B cell (primary cell): ENCODE measurements at regions not wholly inside any gene's neighbourhood (a gene's known extent, or its start where the extent isn't known, plus 50 kb on each side); places are given as distances from the start of the nearest gene placed in this dataset.

ENCODE experiments used
- ATAC-seq: fragments of 200-7000 bp; cut with Tn5 transposase; one replicate; pipeline ENCODE4 v1.10.0; 2021; ENCODE audit warnings: low read depth, mild to moderate bottlenecking, moderate number of reproducible peaks, moderate library complexity
- CTCF ChIA-PET: fragments of 350-600 bp; sonication (Branson Sonifier 250); formaldehyde crosslinking; loops from one replicate; lab custom pipeline; 2021; ENCODE audit warnings: antibody characterized with exemption, inconsistent platforms; lab: Charles Lee
- POLR2A ChIA-PET: fragments of 350-600 bp; sonication (Branson Sonifier 250); formaldehyde crosslinking; loops from one replicate; lab custom pipeline; 2021; ENCODE audit warnings: antibody characterized with exemption; lab: Charles Lee
- DNase-seq: peaks from one replicate; pipeline ENCODE4 v3.0.0; 2013
- H2AFZ ChIP-seq: 2 replicates; pipeline ENCODE4 v1.6.1; 2012; ENCODE audit warnings: mild to moderate bottlenecking, low read depth, low read length; ENCODE audit not compliant: insufficient read depth, poor library complexity, severe bottlenecking
- H3K27ac ChIP-seq, 2 donors: 1 replicate in 1 of 2; 2 replicates in 1 of 2; pipeline ENCODE4 v1.5.1; 2012 to 2013; ENCODE audit warnings: low read length in 2 of 2, mild to moderate bottlenecking in 2 of 2, moderate library complexity in 1 of 2
- H3K27me3 ChIP-seq, 4 experiments: fragments of 200-600 bp in 1 of 4; sonication (generic) in 1 of 4; replicated peaks in 1 of 4; 1 replicate in 2 of 4; 2 replicates in 2 of 4; pipeline versions ENCODE4 v1.6.1 to v1.7.0; 2013 to 2016; ENCODE audit warnings: low read length in 3 of 4, mild to moderate bottlenecking in 2 of 4, mixed read lengths in 1 of 4, moderate library complexity in 1 of 4; ENCODE audit not compliant: insufficient read depth in 4 of 4, control insufficient read depth in 3 of 4; ENCODE audit errors: control extremely low read depth in 1 of 4
- H3K36me3 ChIP-seq, 2 experiments: replicated peaks in 1 of 2; 1 replicate in 1 of 2; 2 replicates in 1 of 2; pipeline versions ENCODE4 v1.6.1 to v1.7.1; 2013; ENCODE audit warnings: low read length in 1 of 2; ENCODE audit not compliant: insufficient read depth in 2 of 2, control insufficient read depth in 1 of 2; ENCODE audit errors: control extremely low read depth in 1 of 2, extremely low read depth in 1 of 2
- H3K4me1 ChIP-seq, 2 donors: fragments of 200-600 bp in 1 of 2; sonication (generic) in 1 of 2; 1 replicate in 1 of 2; 2 replicates in 1 of 2; pipeline versions ENCODE4 v1.5.1 to v1.6.1; 2013 to 2017; ENCODE audit warnings: low read length in 2 of 2; ENCODE audit not compliant: control insufficient read depth in 2 of 2, insufficient read depth in 2 of 2
- H3K4me2 ChIP-seq: replicated peaks from 2 replicates; pipeline ENCODE3; 2012; ENCODE audit warnings: mild to moderate bottlenecking, low read depth, low read length; ENCODE audit not compliant: poor library complexity, severe bottlenecking
- H3K4me3 ChIP-seq, 5 experiments: fragments of 200-600 bp in 1 of 5; sonication (generic) in 1 of 5; 1 replicate in 3 of 5; 2 replicates in 2 of 5; pipeline versions ENCODE4 v1.5.1 to v1.7.0; 2011 to 2016; ENCODE audit warnings: low read length in 4 of 5, mild to moderate bottlenecking in 4 of 5, low read depth in 2 of 5, control low read depth in 1 of 5, moderate library complexity in 1 of 5; ENCODE audit not compliant: insufficient read depth in 1 of 5; ENCODE audit errors: control extremely low read depth in 1 of 5, extremely low read depth in 1 of 5
- H3K79me2 ChIP-seq: fragments of 200-600 bp; sonication (generic); one replicate; pipeline ENCODE4 v1.6.0; 2016; ENCODE audit warnings: low read length; ENCODE audit not compliant: control insufficient read depth, insufficient read depth
- H3K9ac ChIP-seq: fragments of 200-600 bp; sonication (generic); 2 replicates; pipeline ENCODE4 v1.6.1; 2017; ENCODE audit warnings: mild to moderate bottlenecking, low read length, moderate library complexity
- H3K9me3 ChIP-seq, 3 donors: one replicate each; pipeline versions ENCODE4 v1.6.1 to v1.7.1; 2013; ENCODE audit warnings: low read length in 2 of 3; ENCODE audit not compliant: control insufficient read depth in 2 of 3, insufficient read depth in 1 of 3; ENCODE audit errors: control extremely low read depth in 1 of 3
- H4K20me1 ChIP-seq: 2 replicates; pipeline ENCODE4 v1.6.0; 2012; ENCODE audit warnings: mild to moderate bottlenecking, low read length; ENCODE audit not compliant: insufficient read depth, control insufficient read depth, poor library complexity, severe bottlenecking
- H3K27ac Mint-ChIP-seq: one replicate; pipeline ENCODE4 v1.8.0; 2021; ENCODE audit warnings: mixed read lengths
- H3K27me3 Mint-ChIP-seq: one replicate; pipeline ENCODE4 v1.8.0; 2021; ENCODE audit warnings: mixed read lengths
- H3K4me1 Mint-ChIP-seq: one replicate; pipeline ENCODE4 v1.8.0; 2021; ENCODE audit warnings: mixed read lengths
- H3K4me3 Mint-ChIP-seq: one replicate; pipeline ENCODE4 v1.8.0; 2021; ENCODE audit warnings: mixed read lengths
- H3K9me3 Mint-ChIP-seq: one replicate; pipeline ENCODE4 v1.8.0; 2022; ENCODE audit warnings: mixed read lengths; ENCODE audit not compliant: insufficient read depth
- CTCF ChIP-seq: fragments of 200-600 bp; IDR thresholded peaks from one replicate; pipeline ENCODE4 v1.8.0; 2022; ENCODE audit warnings: antibody characterized with exemption, mild to moderate bottlenecking
- EZH2 ChIP-seq: IDR thresholded peaks from 2 replicates; pipeline ENCODE4 v1.6.1; 2012; ENCODE audit warnings: borderline replicate concordance, low read depth, mild to moderate bottlenecking, moderate library complexity, low read length; ENCODE audit not compliant: insufficient read depth, poor library complexity, severe bottlenecking
- WGBS: methylation state at CpG from one replicate; pipeline ENCODE4 v1.1.5; 2013; ENCODE audit warnings: missing lambda C conversion rate; ENCODE audit not compliant: insufficient coverage; 5-methylcytosine and 5-hydroxymethylcytosine counted together
- intact Hi-C: fragments of 100-400 bp; cut with micrococcal nuclease; formaldehyde crosslinking; loops from one replicate; pipeline ENCODE4 v1.10.0; 2022

GRCh38 chr21:33969581-33969980, 54.0 kb upstream of the ATP5PO start:
- H4K20me1 ChIP-seq, result no peaks in the 10 kb centered on the region
- Mint-ChIP-seq H3K4me1 (peaks cover 4% of the 10 kb centered on the region), H3K9me3 (no peaks in the 10 kb centered on the region), H3K27ac (no peak overlapping the region), H3K27me3 (no peaks in the 10 kb centered on the region), H3K4me3 (no peak overlapping the region)
- no peak overlapping the region for H3K4me2 ChIP-seq
- DNase-seq (no peak), ATAC-seq (no peak)
- WGBS, result 100% methylated on average over 3 of the region's 3 CpGs
- H3K4me3 ChIP-seq, result no peak overlapping the region
- H2AFZ ChIP-seq, result no peak overlapping the region
- no peaks in the 10 kb centered on the region for H3K79me2 ChIP-seq
- ChIA-PET CTCF (interaction anchor here (4.5 kb wide), 1 partner anchor 46 kb away, joined by 20 read pairs; no protein-coding TSS in a partner anchor), POLR2A (no interaction called here)
- H3K27me3 ChIP-seq, result no peaks in the 10 kb centered on the region
- TF ChIP-seq EZH2, result no peak
- no peak for TF ChIP-seq CTCF
- no peak overlapping the region for H3K27ac ChIP-seq
- no peaks in the 10 kb centered on the region for H3K4me1 ChIP-seq
- intact Hi-C loops, result no loop called here
- H3K9me3 ChIP-seq, result no peaks in the 10 kb centered on the region
- H3K9ac ChIP-seq, result no peak overlapping the region
- H3K36me3 ChIP-seq, result no peaks in the 10 kb centered on the region

- no peaks in the 10 kb centered on the region for H3K36me3 ChIP-seq
- H3K4me1 ChIP-seq, result no peaks in the 10 kb centered on the region
- H3K79me2 ChIP-seq, result no peaks in the 10 kb centered on the region
- no peak overlapping the region for H3K27ac Mint-ChIP-seq
- H4K20me1 ChIP-seq, result no peaks in the 10 kb centered on the region
- WGBS, result 100% methylated on average over 4 of the region's 4 CpGs
- CTCF ChIA-PET, result interaction anchor here (4.5 kb wide), 1 partner anchor 45 kb away, joined by 20 read pairs; no protein-coding TSS in a partner anchor
- no peak overlapping the region for H3K4me2 ChIP-seq
- TF ChIP-seq CTCF (no peak), EZH2 (no peak)
- ATAC-seq, result no peak
- H3K9ac ChIP-seq, result no peak overlapping the region
- H3K9me3 ChIP-seq, result no peaks in the 10 kb centered on the region
- no peaks in the 10 kb centered on the region for H3K9me3 Mint-ChIP-seq
- peaks cover 4% of the 10 kb centered on the region for H3K4me1 Mint-ChIP-seq
- H3K27me3 ChIP-seq, result no peaks in the 10 kb centered on the region
- H3K27ac ChIP-seq, result no peak overlapping the region
- no peaks in the 10 kb centered on the region for H3K27me3 Mint-ChIP-seq
- no peak overlapping the region for H3K4me3 Mint-ChIP-seq
- POLR2A ChIA-PET, result no interaction called here
- no peak overlapping the region for H3K4me3 ChIP-seq
- peak overlapping the region; percentile 33 for H2AFZ ChIP-seq
- intact Hi-C loops, result no loop called here
- DNase-seq, result no peak
Measured at GRCh38 chr21:33968995-33969348, 53.4 kb upstream of the ATP5PO start.
